K562 (cell line): ENCODE measurements at regions not wholly inside any gene's neighbourhood (a gene's known extent, or its start where the extent isn't known, plus 50 kb on each side); places are given as distances from the start of the nearest gene placed in this dataset.

Experiments
- EZH2 ChIP-seq: IDR thresholded peaks from 2 replicates; pipeline ENCODE4 v1.6.1; 2012; ENCODE audit warnings: low read depth, mild to moderate bottlenecking, inconsistent platforms, low read length, borderline replicate concordance
- GATA2 ChIP-seq: sonication (generic); formaldehyde crosslinking; IDR thresholded peaks from 2 replicates; pipeline ENCODE4 v1.4.0; 2020; ENCODE audit warnings: mild to moderate bottlenecking, missing genetic modification reagents
- SMAD4 ChIP-seq: fragments of 250-450 bp; sonication (Bioruptor Pico); conservative IDR thresholded peaks from 2 replicates; pipeline ENCODE4 v1.8.0; 2021; ENCODE audit warnings: inconsistent platforms, mild to moderate bottlenecking, moderate library complexity

- TF ChIP-seq EZH2, result no peak
- TF ChIP-seq GATA2 (CRISPR knock-in tag), result no peak
- TF ChIP-seq SMAD4, result no peak
Observed at GRCh38 chr2:64708829-64709228, 55.1 kb upstream of the SERTAD2 start.
